HG02938 (cell line): ENCODE measurements at regions not wholly inside any gene's neighbourhood (a gene's known extent, or its start where the extent isn't known, plus 50 kb on each side); places are given as distances from the start of the nearest gene placed in this dataset.
"Not testable (repeated sequence)": the region's sequence is repeated elsewhere in the genome, so short reads cannot be mapped to it uniquely, and the experiment has no call there.

Experiments
- ATAC-seq: cut with Tn5 transposase; IDR thresholded peaks from one replicate; pipeline ENCODE4 v1.9.1; 2021; ENCODE audit warnings: mild to moderate bottlenecking, moderate library complexity; ENCODE audit not compliant: unreplicated experiment

- ATAC-seq, result no peak
Observed at GRCh38 chr6:60679175-60679574, 1606.8 kb downstream of the KHDRBS2 start.

- ATAC-seq, result no peak
Observed at GRCh38 chr6:60671369-60671768, 1614.7 kb downstream of the KHDRBS2 start.

- no peak for ATAC-seq
Observed at GRCh38 chr6:60670036-60670435, 1616.0 kb downstream of the KHDRBS2 start.

GRCh38 chr6:60668428-60668827 lies 1617.6 kb downstream of the KHDRBS2 start:
- no peak for ATAC-seq

- ATAC-seq, result not testable (repeated sequence)
Observed at GRCh38 chr6:60663199-60663598, 1622.8 kb downstream of the KHDRBS2 start.

GRCh38 chr6:60643870-60644269 lies 1642.2 kb downstream of the KHDRBS2 start:
- ATAC-seq, result no peak

GRCh38 chr6:60639185-60639584 lies 1646.8 kb downstream of the KHDRBS2 start:
- ATAC-seq, result not testable (repeated sequence)
